Mesothelial cell of epicardium (in vitro differentiated cells): ENCODE measurements at regions not wholly inside any gene's neighbourhood (a gene's known extent, or its start where the extent isn't known, plus 50 kb on each side); places are given as distances from the start of the nearest gene placed in this dataset.

Source experiments
- DNase-seq, 2 experiments: peaks; one replicate each; pipeline ENCODE4 v3.0.0; 2021; ENCODE audit warnings: low spot score in 2 of 2; ENCODE audit not compliant: unreplicated experiment in 2 of 2
- H3K27ac Mint-ChIP-seq: 2 replicates; pipeline ENCODE4 v1.8.0; 2021; ENCODE audit warnings: mixed read lengths
- H3K27me3 Mint-ChIP-seq: 2 replicates; pipeline ENCODE4 v1.8.0; 2021; ENCODE audit warnings: low read depth, mixed read lengths
- H3K36me3 Mint-ChIP-seq: 2 replicates; pipeline ENCODE4 v1.8.0; 2021; ENCODE audit warnings: mixed read lengths
- H3K4me1 Mint-ChIP-seq: 2 replicates; pipeline ENCODE4 v1.8.0; 2021; ENCODE audit warnings: mixed read lengths
- H3K4me3 Mint-ChIP-seq: 2 replicates; pipeline ENCODE4 v1.8.0; 2021; ENCODE audit warnings: mild to moderate bottlenecking, moderate library complexity, mixed read lengths
- H3K9me3 Mint-ChIP-seq: 2 replicates; pipeline ENCODE4 v1.8.0; 2021; ENCODE audit warnings: mixed read lengths
- CTCF ChIP-seq: fragments of 200-600 bp; sonication (generic); IDR thresholded peaks from one replicate; pipeline ENCODE4 v1.5.0; 2021; ENCODE audit warnings: antibody characterized with exemption; ENCODE audit not compliant: unreplicated experiment

DNA sequence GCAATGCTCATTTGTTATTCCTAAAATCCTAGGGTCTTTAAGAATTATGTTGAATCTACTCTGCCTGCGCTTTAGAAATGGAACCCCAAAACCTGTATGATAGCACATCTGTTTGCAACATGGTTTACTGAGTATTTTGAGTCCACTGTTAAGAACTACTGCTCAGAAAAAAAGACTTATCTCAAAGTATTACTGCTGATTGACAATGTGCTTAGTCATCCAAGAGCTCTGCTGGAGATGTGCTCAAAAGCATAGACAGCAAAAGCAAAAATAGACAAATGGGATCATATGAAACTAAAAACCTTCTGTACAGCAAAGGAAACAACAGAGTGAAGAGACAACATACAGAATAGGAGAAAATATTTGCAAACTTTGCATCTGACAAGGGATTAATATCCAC is 107.0 kb downstream of the CTH start:
- Mint-ChIP-seq H3K9me3 (no peaks in the 10 kb centered on the region), H3K27ac (no peak overlapping the region), H3K36me3 (no peaks in the 10 kb centered on the region), H3K4me3 (no peak overlapping the region), H3K27me3 (peaks cover 2% of the 10 kb centered on the region), H3K4me1 (no peaks in the 10 kb centered on the region)
- no peak for DNase-seq
- TF ChIP-seq CTCF, result no peak

DNA sequence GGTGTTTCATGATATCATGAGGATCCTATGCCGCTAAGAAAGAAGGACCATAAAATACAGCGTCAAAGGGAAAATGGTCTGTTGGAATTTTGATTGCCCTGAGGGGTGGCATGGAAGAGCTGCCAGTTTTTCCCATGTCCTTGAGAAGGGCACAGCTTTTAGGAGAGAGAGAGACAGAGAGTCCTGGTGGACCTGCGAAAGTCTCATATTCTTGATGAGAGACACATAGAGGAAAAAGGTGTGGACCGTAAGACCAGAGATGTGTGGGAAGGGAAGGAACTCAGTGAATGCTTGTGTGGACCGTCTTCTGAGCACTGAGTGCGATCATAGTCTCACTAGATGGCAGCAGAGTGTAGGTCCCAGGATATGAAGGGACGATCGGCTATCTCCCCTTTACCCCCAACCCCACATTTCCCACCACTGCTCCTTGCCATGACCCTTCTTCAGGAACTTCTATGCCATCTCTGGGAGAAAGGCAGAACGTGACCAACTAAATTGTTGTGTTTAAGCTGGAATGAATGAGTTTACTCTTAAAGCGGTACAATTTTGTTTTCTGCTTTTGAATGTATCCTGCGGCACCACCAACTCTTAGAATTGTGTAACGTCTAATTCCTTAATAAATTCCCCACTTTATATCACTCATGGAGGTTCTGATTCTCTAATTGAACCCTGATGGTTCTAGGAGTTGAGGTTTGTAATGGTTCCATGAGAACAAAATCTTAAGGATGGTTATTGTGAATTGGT is 117.7 kb downstream of the CTH start:
- Mint-ChIP-seq H3K4me1 (no peaks in the 10 kb centered on the region), H3K4me3 (no peak overlapping the region), H3K36me3 (no peaks in the 10 kb centered on the region), H3K27me3 (peaks cover 12% of the 10 kb centered on the region), H3K9me3 (no peaks in the 10 kb centered on the region), H3K27ac (no peak overlapping the region)
- peak in 1 of 2 experiments; percentile 41 for DNase-seq
- TF ChIP-seq CTCF, result peak; percentile 21

GRCh38 chr1:70536708-70537366 is 125.8 kb downstream of the CTH start:
- DNase-seq, result no peak
- no peak for TF ChIP-seq CTCF
- H3K9me3 Mint-ChIP-seq, result no peaks in the 10 kb centered on the region
- peaks cover 6% of the 10 kb centered on the region for H3K27me3 Mint-ChIP-seq
- H3K27ac Mint-ChIP-seq, result no peak overlapping the region
- no peak overlapping the region for H3K4me3 Mint-ChIP-seq
- H3K4me1 Mint-ChIP-seq, result no peaks in the 10 kb centered on the region
- no peaks in the 10 kb centered on the region for H3K36me3 Mint-ChIP-seq

DNA sequence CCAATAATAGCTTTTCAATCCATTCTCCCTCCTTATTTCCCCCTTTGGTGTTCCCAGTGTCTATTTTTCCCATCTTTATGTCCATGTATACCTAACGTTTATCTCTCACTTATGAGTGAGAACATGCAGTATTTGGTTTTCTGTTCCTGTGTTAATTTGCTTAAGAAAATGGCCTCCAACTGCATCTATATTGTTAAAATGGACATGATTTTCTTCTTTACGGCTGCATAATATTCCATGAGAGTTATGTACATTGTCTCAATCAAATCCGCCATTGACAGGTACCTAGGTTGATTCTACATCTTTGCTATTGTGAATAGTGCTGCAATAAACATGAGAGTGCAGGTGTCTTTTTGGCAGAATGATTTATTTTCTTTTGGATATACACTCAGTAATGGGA is 126.7 kb downstream of the CTH start:
- peaks cover 1% of the 10 kb centered on the region for H3K4me1 Mint-ChIP-seq
- no peak for DNase-seq
- H3K4me3 Mint-ChIP-seq, result no peak overlapping the region
- no peaks in the 10 kb centered on the region for H3K9me3 Mint-ChIP-seq
- no peak overlapping the region for H3K27ac Mint-ChIP-seq
- H3K36me3 Mint-ChIP-seq, result no peaks in the 10 kb centered on the region
- H3K27me3 Mint-ChIP-seq, result peaks cover 5% of the 10 kb centered on the region
- no peak for TF ChIP-seq CTCF

- Mint-ChIP-seq H3K27me3 (no peaks in the 10 kb centered on the region), H3K4me1 (peaks cover 3% of the 10 kb centered on the region), H3K27ac (no peak overlapping the region), H3K36me3 (no peaks in the 10 kb centered on the region), H3K4me3 (no peak overlapping the region), H3K9me3 (no peaks in the 10 kb centered on the region)
- no peak for DNase-seq
- TF ChIP-seq CTCF, result no peak
Observed at GRCh38 chr1:70542030-70542429, 131.0 kb downstream of the CTH start.
